SK-N-MC (cell line): ENCODE measurements at regions not wholly inside any gene's neighbourhood (a gene's known extent, or its start where the extent isn't known, plus 50 kb on each side); places are given as distances from the start of the nearest gene placed in this dataset.

Source experiments
- EZH2 ChIP-seq: fragments of 200-600 bp; sonication (generic); IDR thresholded peaks from one replicate; pipeline ENCODE4 v1.6.1; 2017; ENCODE audit warnings: antibody characterized with exemption
- FOXP2 ChIP-seq: optimal IDR thresholded peaks from 2 replicates; pipeline ENCODE3; 2011; ENCODE audit warnings: mild to moderate bottlenecking, moderate library complexity; ENCODE audit not compliant: insufficient read depth; ENCODE audit errors: extremely low read length, control extremely low read depth
- POLR2AphosphoS5 ChIP-seq: IDR thresholded peaks from 2 replicates; pipeline ENCODE4 v1.6.1; 2012; ENCODE audit warnings: mild to moderate bottlenecking, low read depth, low read length, borderline replicate concordance

DNA sequence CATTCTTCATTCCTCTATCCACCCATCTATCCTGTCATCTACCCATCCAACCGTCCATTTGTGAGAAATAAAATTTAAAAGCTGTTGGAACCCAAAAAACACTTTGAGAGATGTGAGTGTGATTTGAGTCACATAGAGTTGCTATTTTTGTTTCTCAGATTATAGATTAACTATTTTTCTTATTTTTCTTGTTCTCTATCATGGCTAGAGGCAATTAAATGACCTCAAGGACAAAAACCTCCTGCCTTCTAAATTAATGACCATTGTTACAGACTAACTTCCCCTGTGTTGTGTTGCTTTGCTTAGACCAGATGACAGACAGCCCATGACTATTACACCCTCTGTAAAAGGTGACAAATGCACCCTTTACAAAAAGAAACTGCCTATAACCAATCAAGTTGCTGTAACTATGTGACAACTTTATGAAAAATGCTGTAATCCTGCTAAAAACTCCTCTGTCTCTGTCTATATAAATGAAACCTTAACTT, 207.9 kb upstream of the CXCR4 start:
- TF ChIP-seq POLR2AphosphoS5 (no peak), EZH2 (no peak), FOXP2 (no peak)
